Omental fat pad (tissue), 3 donors: ENCODE measurements at regions not wholly inside any gene's neighbourhood (a gene's known extent, or its start where the extent isn't known, plus 50 kb on each side); places are given as distances from the start of the nearest gene placed in this dataset.

Experiments
- ATAC-seq: fragments of 150-250 bp; one replicate; pipeline ENCODE4 v1.9.1; 2016; ENCODE audit warnings: mild to moderate bottlenecking, moderate library complexity; ENCODE audit not compliant: low FRiP score
- DNase-seq: peaks from one replicate; pipeline ENCODE4 v3.0.0-alpha.2; 2019; ENCODE audit warnings: low spot score
- TF ChIP-seq, protein P1 (sequence below), 3 donors: fragments of 450-650 bp; IDR thresholded peaks; one replicate each; pipeline ENCODE4 v1.5.1; 2016 to 2017; ENCODE audit warnings: antibody characterized with exemption in 3 of 3, mild to moderate bottlenecking in 3 of 3, moderate library complexity in 2 of 3

GRCh38 chr2:136245211-136245610 lies 127.3 kb upstream of the CXCR4 start:
- no peak for DNase-seq
- TF ChIP-seq, protein P1, sequence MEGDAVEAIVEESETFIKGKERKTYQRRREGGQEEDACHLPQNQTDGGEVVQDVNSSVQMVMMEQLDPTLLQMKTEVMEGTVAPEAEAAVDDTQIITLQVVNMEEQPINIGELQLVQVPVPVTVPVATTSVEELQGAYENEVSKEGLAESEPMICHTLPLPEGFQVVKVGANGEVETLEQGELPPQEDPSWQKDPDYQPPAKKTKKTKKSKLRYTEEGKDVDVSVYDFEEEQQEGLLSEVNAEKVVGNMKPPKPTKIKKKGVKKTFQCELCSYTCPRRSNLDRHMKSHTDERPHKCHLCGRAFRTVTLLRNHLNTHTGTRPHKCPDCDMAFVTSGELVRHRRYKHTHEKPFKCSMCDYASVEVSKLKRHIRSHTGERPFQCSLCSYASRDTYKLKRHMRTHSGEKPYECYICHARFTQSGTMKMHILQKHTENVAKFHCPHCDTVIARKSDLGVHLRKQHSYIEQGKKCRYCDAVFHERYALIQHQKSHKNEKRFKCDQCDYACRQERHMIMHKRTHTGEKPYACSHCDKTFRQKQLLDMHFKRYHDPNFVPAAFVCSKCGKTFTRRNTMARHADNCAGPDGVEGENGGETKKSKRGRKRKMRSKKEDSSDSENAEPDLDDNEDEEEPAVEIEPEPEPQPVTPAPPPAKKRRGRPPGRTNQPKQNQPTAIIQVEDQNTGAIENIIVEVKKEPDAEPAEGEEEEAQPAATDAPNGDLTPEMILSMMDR (IDR thresholded peaks at IDR 0.05): no peak
- no peak for ATAC-seq

- ATAC-seq: no peak
- DNase-seq: no peak
- TF ChIP-seq, protein P1 (IDR thresholded peaks at IDR 0.05): no peak
Measured at GRCh38 chr2:136244536-136244885, 126.6 kb upstream of the CXCR4 start.

- DNase-seq (no peak), ATAC-seq (no peak)
- TF ChIP-seq, protein P1 (IDR thresholded peaks at IDR 0.05): no peak
Measured at GRCh38 chr2:136243638-136244535, 125.9 kb upstream of the CXCR4 start.

- ATAC-seq: no peak
- DNase-seq: no peak
Measured at GRCh38 chr2:136242687-136243277, 124.8 kb upstream of the CXCR4 start.

GRCh38 chr2:136242100-136242499 lies 124.2 kb upstream of the CXCR4 start:
- no peak for DNase-seq
- TF ChIP-seq, protein P1 (IDR thresholded peaks at IDR 0.05): no peak
- no peak for ATAC-seq

More at GRCh38 chr2:136242687-136243277, 124.8 kb upstream of the CXCR4 start:
- TF ChIP-seq, protein P1 (IDR thresholded peaks at IDR 0.05): no peak

- ATAC-seq (no peak), DNase-seq (no peak)
- TF ChIP-seq, protein P1 (IDR thresholded peaks at IDR 0.05): no peak
Measured at GRCh38 chr2:136239079-136239685, 121.2 kb upstream of the CXCR4 start.
